Activated CD4-positive, alpha-beta T cell treated with anti-CD3 and anti-CD28 coated beads, Interleukin-10, Interleukin-2, amounts not matched to agents 100 ng/mL and 50 ng/mL, durations not matched to agents 16 hours and 8 hours (primary cell): ENCODE measurements at regions not wholly inside any gene's neighbourhood (a gene's known extent, or its start where the extent isn't known, plus 50 kb on each side); places are given as distances from the start of the nearest gene placed in this dataset.

Source experiments
- DNase-seq: peaks from one replicate; pipeline ENCODE4 v3.0.0-alpha.2; 2020

DNA sequence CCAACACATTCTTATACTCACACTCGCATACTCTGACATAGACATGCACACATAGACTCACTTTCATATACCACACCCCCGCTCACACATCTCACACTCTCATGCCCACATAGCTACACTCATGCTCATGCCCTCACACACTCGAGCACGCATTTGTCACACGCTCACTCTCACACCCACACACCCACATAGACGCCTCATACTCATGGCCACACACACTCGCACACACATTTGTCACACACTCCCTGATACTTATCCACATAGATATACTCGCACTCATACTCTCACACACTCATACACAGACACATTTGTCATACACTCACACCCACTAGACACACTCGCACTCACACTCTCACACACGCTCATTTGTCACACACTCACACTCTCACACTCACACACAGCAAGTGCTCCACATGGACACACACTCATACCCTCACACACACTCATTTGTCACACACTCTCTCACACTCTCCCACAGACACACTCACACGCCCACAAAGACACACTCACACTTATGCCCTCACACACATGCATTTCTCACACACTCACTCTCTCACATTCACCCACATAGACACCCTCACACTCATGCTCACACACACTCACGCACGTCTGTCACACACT, 50.9 kb downstream of the TNP1 start:
- no peak for DNase-seq

DNA sequence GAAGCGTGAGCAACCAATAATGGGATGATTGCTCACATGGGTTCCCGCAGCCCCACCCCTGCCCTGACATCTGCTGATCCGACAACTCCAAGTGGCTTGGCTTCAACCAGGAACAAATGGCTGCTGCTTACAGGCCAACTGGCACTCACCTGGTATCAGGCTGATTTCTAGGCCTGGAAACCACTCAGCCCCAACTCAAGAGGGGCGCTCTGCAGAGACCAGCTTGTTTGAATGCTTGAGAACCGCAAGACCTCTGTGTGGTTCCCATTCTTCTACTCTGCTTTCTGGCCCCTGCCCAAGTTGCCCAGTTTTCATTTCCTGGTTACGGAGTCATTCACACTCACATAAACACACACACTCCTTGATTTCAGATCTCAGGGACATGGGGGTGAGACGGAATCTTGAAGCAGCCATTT, 52.0 kb downstream of the TNP1 start:
- no peak for DNase-seq

DNA sequence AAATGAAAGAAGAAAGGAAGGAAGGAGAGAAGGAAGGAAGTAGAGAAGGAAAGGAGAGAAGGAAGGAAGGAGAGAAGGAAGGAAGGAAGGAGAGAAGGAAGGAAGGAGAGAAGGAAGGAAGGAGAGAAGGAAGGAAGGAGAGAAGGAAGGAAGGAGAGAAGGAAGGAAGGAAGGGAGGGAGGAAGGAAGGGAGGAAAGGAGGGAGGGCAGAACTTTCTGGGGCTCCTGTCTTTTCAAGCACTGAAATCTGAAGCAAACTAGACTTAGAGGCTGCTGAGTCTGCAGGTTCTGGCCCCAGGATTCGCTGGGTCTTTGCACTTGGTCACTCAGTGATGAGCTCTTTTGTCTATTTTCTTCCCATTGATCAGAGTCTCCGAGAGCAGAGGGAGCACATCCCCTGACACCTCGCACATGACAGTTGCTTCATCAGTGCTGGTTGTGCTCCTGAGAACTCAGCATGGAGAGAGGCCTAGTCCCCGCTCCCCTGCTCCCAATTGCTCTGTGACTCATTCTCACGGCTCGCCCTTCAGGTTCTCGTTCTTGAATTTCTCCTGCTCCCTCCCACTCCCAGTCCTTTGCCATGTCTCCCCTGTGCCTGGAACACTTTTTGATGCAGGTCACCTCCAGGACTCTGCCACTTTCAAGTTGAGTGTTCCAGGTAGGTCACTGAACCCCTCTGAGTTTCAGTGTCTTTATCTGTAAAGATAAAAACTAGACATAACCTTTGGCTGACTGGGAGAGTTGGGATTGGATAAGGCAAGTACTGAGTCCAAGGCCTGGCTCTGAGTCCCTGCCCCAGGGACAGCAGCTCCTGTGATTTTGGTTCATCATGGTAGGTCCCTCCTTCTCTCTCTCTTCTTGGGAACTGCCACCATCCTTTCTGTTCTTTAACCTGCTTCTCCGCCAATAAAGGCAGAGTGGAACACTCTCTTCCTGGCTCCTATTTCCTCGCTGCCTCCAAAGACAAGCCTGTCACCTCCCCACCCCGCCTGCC, 55.2 kb downstream of the TNP1 start:
- no peak for DNase-seq

- DNase-seq = no peak
These were observed 56.1 kb downstream of the TNP1 start for GRCh38 chr2:216803791-216804190.

DNA sequence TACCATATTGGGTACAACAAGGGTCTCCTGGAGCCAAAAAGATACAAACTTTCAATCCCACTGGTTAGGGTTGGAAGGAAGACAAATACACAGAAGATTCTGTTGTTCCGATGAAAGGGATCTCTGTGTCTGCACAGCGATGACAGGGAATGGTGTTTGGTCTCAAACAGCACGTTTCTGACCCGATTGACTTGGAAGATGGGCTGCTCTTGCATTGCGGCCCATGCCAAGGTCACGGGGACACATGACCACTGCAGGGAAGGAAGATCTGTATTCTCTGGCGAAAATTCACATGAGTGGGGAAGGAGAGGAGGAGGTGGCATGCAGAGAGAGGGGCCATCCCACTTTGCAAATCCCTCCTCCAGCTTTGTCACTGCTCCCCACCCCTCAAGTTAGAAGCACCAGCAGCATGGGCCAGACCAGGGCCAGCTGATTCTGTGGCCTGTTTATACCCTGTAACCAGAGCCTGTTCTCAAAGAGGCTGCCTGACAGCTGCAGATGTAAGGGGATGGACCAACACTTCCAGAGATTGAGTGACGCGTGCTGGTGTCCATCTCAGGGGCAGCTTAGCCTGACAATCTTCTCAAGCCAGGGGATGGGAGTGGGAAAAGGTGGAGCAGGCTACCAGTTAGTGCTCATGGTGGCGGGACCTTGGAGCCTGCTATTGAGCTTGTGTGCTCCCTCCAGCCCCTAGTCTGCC, 57.2 kb downstream of the TNP1 start:
- DNase-seq = no peak

DNA sequence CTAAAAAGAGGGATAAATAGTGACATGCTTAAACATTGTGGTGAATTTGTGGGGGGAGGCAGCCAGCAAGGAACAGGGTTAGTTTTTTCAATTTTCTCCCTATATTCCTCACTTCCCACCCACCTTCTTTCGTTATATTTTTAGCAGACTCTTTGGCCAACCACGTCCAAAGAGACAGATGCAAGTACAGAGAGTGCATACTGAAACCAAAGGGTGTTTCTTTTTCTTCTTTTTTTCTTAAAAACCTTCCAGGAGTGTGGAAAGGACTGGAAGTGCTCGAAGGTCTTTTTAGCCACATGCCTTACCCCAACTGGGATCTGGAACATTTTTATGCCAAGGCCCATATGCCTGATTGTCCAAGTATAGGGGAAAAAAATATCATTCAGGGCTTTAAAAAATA, 59.0 kb downstream of the TNP1 start:
- no peak for DNase-seq

DNA sequence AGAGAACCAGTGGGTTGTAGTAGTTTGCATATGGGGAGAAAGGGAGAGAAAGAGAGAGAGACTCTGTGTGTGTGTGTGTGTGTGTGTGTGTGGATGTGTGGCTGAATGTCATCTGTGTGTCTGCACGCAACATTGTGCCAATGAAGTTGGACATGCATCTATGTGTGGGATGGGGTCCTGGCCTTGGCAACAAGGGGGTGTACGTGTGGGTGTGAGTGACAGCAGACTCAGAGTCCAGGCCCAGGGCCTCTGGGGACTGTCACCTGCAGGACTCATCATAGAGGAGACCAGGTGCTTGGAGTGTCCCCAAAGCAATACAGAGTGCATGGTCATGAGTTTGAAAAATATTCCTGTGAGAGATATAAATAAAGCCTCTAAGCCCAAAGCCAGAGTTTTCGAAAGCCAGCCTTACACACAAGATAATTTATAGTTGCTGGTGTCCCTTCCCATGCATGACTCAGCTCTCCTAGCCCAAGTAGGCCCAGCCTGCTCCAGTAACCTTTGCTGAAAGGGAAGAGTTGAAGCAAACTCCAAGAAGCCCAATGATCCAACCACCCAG, 59.9 kb downstream of the TNP1 start:
- DNase-seq = no peak

- no peak for DNase-seq
These were observed 63.6 kb downstream of the TNP1 start for GRCh38 chr2:216796115-216796840.

GRCh38 chr2:216793386-216793785, 66.5 kb downstream of the TNP1 start:
- DNase-seq = no peak

- DNase-seq = no peak
These were observed 67.4 kb downstream of the TNP1 start for GRCh38 chr2:216792222-216793021.

- no peak for DNase-seq
These were observed 68.6 kb downstream of the TNP1 start for GRCh38 chr2:216791303-216791702.

GRCh38 chr2:216789081-216789480, 70.8 kb downstream of the TNP1 start:
- DNase-seq = no peak

DNA sequence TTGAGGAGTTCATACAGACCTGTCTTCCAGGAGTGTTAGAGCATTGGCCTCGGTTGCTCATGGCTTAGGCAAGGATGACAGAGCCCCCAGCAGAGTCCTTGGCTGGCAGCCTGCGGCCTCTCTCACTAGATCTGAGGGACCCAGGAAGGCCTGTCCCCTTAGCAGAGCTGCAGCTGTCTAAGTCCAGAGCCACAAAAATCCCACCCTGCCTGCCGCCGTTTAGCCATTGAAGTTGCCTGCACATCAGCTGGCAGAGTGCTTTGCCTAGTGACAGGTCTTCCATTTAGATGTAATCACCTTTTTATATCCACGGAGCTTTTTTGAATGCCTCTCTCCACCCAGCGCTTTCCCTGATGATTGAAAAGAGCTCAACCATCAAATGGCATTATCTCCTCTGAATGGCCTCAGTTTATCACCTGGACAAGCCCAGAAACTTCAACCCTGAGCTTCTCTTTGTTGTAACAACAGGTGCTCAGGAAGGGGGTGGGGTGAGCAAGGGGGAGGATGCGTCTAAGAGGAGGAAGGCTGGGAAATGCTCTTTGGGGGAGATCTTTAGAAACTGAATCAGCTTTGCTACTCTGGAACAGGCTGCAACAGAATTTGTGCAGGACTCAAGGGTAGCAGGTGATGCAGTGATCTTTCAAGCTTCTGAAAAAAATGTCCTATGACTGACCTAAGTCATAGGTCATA, 71.9 kb downstream of the TNP1 start:
- DNase-seq = no peak

GRCh38 chr2:216786676-216787075, 73.2 kb downstream of the TNP1 start:
- no peak for DNase-seq

DNA sequence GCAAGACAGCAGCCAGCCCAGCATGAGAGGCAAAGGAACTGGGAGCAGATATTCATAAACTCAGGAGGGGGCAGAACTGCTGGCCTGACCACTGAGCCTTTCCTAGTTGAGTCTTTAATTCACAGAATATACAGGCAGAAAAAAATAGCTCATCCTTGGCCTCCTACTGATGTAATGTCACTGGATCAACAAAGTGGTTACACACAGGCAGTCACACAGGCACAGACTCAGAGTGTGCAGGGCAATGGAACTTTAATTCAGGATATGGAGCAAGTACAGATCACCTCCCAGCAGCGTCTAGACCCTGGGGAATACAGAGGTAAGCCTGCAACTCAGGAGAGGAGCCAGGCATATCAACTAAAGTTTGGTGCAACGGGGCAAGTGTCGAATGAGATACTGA, 75.4 kb downstream of the TNP1 start:
- DNase-seq = no peak

DNA sequence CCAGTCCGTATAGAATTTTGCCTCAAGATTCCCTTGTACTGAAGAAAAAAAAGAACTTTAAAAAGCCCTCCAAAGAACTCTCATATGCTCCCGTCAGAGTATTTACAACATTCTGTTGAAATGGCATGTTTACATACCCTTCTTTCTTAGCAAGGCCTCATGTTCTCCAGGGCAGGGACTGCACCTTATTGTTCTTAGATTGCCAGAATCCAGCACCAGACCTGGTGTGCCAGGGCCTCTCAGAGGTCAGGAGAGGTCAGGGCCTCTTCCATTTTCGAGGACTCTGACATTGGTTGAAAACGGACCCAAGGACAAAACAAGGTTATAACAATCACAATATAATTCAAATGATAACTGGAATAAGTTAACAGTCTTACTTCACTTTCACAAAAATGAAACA, 78.2 kb downstream of the TNP1 start:
- DNase-seq = no peak

GRCh38 chr2:216780843-216781242, 79.0 kb downstream of the TNP1 start:
- no peak for DNase-seq

DNA sequence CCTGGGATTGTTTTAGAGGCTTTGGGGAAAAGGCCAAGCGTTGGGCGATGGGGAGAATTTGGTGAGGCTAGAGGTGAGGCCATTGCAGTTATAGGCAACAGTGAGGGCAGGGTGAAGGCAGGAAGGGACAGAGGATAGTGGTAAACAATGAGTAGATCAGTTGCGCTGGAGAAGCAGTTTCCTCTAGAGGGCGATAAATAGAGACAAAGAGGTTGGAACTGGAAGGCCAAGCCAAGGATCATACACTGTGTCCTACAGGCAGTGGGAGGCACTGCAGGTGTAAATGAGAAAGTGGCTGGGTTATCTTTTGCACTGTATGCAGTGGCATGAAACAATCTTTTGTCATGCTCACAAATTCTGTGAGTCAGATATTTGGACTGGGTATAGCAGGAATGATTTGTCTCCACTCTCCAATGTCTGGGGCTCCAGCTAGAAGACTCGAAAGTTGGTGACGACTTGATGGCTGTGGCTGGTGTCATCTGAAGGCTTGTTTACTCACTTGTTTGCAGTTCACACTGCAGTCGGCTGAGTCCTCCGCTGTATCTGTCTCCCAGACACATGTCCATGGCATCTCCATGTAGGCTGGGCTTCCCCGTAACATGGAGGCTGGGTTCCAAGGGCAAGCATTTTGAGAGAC, 82.1 kb downstream of the TNP1 start:
- peak; percentile 72 for DNase-seq

DNA sequence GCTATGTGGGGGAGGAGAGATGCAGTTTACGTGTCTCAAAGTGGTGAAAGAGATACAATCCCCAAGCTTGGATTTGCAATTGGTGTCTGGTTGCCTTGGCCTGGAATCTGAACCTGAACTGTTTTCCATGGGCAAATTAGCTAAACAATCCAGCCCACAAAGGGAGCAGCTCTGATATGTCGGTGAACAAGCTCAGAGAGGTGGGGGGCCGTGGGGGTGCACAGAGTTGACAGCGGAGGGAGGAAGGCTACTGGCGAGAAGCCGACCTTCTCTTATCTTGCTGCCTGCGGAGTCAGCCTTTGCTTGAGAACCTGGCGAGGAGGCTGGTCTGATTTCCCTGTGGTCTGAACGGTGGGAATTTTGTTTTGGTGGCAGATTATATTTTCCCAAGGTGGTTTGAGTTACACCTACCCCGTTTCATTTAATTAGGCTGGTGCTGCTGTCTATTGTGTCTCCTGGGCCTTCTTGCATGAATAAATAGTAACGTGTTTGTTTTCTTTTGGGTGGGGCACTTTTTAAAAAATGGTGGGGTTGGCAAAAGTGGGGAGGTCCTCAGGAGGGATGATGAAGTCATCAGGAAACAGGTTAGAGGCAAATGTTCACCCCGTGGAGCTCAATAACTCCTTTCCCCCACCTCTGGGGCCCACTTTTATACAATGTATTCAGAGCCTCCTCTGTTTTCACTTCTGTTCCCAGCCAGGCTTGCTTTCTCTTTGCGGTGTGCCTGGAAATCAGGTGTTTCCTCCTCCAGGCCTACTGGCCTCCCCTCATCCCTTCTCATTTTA, 80.9 kb upstream of the IGFBP5 start:
- DNase-seq = no peak

DNA sequence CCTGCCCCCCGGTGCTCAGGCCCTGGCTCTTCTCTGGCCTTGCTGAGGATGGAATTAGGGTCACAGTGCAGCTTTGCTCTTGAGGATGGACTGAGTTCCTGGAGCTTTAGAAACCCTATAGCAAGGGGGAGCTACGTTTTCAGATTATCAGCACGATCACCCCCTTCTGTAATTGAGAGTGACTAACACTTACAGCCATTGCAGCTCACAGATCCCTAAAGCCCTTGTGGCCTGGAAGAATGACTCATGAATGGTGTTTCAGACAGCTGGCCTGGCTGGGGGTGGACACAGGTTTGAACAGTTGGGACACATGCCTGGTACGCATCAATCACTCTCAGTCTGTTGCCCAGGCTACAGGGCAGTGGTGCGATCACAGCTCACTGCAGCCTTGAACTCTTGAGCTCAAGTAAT, 79.7 kb upstream of the IGFBP5 start:
- DNase-seq = no peak
